OCI-LY7 (cell line): ENCODE measurements at regions not wholly inside any gene's neighbourhood (a gene's known extent, or its start where the extent isn't known, plus 50 kb on each side); places are given as distances from the start of the nearest gene placed in this dataset.

Experiments
- EZH2phosphoT487 ChIP-seq: fragments of 200-600 bp; sonication (generic); IDR thresholded peaks from 2 replicates; pipeline ENCODE4 v1.6.1; 2018; ENCODE audit warnings: low read depth, borderline replicate concordance, mild to moderate bottlenecking, mixed run types, antibody characterized with exemption, low read length, moderate library complexity, mixed read lengths
- TF ChIP-seq, protein P1 (sequence below): fragments of 200-600 bp; sonication (generic); conservative IDR thresholded peaks from 2 replicates; pipeline ENCODE4 v1.5.1; 2014; ENCODE audit warnings: mild to moderate bottlenecking, antibody characterized with exemption, low read length, moderate library complexity, mixed read lengths

DNA sequence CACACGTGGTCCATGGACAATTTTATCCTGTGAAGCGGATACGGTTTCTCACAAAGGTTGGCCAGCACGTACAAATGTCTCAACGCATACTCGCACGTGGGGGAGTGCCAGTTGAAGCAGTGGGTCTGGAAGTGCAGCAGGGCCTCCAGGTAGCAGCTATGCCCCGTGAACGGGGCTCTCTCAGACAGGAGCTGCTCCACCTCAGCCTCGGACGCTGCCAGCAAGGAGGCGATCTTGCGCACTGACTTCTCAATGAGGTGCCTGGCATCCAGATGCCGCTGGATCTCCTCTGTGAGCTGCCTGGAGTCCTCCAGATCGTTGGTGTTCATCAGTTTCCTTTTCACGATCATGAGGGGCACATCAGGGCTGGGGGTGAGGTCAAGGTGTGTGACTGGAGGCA lies 2272.0 kb downstream of the PCDH9 start:
- TF ChIP-seq, protein P1, sequence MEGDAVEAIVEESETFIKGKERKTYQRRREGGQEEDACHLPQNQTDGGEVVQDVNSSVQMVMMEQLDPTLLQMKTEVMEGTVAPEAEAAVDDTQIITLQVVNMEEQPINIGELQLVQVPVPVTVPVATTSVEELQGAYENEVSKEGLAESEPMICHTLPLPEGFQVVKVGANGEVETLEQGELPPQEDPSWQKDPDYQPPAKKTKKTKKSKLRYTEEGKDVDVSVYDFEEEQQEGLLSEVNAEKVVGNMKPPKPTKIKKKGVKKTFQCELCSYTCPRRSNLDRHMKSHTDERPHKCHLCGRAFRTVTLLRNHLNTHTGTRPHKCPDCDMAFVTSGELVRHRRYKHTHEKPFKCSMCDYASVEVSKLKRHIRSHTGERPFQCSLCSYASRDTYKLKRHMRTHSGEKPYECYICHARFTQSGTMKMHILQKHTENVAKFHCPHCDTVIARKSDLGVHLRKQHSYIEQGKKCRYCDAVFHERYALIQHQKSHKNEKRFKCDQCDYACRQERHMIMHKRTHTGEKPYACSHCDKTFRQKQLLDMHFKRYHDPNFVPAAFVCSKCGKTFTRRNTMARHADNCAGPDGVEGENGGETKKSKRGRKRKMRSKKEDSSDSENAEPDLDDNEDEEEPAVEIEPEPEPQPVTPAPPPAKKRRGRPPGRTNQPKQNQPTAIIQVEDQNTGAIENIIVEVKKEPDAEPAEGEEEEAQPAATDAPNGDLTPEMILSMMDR, result no peak
- TF ChIP-seq EZH2phosphoT487, result no peak
